ENCODE measurements at regions not wholly inside any gene's neighbourhood (a gene's known extent, or its start where the extent isn't known, plus 50 kb on each side); places are given as distances from the start of the nearest gene placed in this dataset.

GRCh38 chr9:82637368-82637767 is 425.6 kb downstream of the RASEF start:
- no peak for DNase-seq (ENCODE audit: low read depth)

GRCh38 chr9:82645600-82645999 is 417.3 kb downstream of the RASEF start:
- no peak for DNase-seq (ENCODE audit: low read depth)

- no peak for DNase-seq (ENCODE audit: low read depth)
Measured at GRCh38 chr9:82650368-82650767, 412.6 kb downstream of the RASEF start.

- no peak for DNase-seq (ENCODE audit: low read depth)
Measured at GRCh38 chr9:82651474-82651873, 411.5 kb downstream of the RASEF start.

GRCh38 chr9:82665324-82665723 is 397.6 kb downstream of the RASEF start:
- DNase-seq (ENCODE audit: low read depth), result no peak

- no peak for DNase-seq (ENCODE audit: low read depth)
Measured at GRCh38 chr9:82668689-82669199, 394.2 kb downstream of the RASEF start.

GRCh38 chr9:82670000-82670399 is 392.9 kb downstream of the RASEF start:
- no peak for DNase-seq (ENCODE audit: low read depth)

- no peak for DNase-seq (ENCODE audit: low read depth)
Measured at GRCh38 chr9:82670726-82671125, 392.2 kb downstream of the RASEF start.

- DNase-seq (ENCODE audit: low read depth), result no peak
Measured at GRCh38 chr9:82673201-82673600, 389.7 kb downstream of the RASEF start.

- DNase-seq (ENCODE audit: low read depth), result no peak
Measured at GRCh38 chr9:82673919-82674318, 389.0 kb downstream of the RASEF start.

GRCh38 chr9:82675102-82675501 is 387.8 kb downstream of the RASEF start:
- DNase-seq (ENCODE audit: low read depth), result no peak

- no peak for DNase-seq (ENCODE audit: low read depth)
Measured at GRCh38 chr9:82675605-82676004, 387.3 kb downstream of the RASEF start.

- no peak for DNase-seq (ENCODE audit: low read depth)
Measured at GRCh38 chr9:82677086-82677485, 385.9 kb downstream of the RASEF start.

GRCh38 chr9:82679472-82679871 is 383.5 kb downstream of the RASEF start:
- DNase-seq (ENCODE audit: low read depth), result no peak

GRCh38 chr9:82680179-82680935 is 382.6 kb downstream of the RASEF start:
- DNase-seq (ENCODE audit: low read depth), result no peak

GRCh38 chr9:82681809-82682208 is 381.1 kb downstream of the RASEF start:
- no peak for DNase-seq (ENCODE audit: low read depth)

GRCh38 chr9:82682431-82682830 is 380.5 kb downstream of the RASEF start:
- DNase-seq (ENCODE audit: low read depth), result no peak

GRCh38 chr9:82695704-82696103 is 367.2 kb downstream of the RASEF start:
- DNase-seq (ENCODE audit: low read depth), result no peak

- no peak for DNase-seq (ENCODE audit: low read depth)
Measured at GRCh38 chr9:82706786-82707185, 356.2 kb downstream of the RASEF start.

GRCh38 chr9:82716821-82717220 is 346.1 kb downstream of the RASEF start:
- no peak for DNase-seq (ENCODE audit: low read depth)

- DNase-seq (ENCODE audit: low read depth), result no peak
Measured at GRCh38 chr9:82720515-82720914, 342.4 kb downstream of the RASEF start.

GRCh38 chr9:82721593-82721992 is 341.3 kb downstream of the RASEF start:
- DNase-seq (ENCODE audit: low read depth), result no peak

- no peak for DNase-seq (ENCODE audit: low read depth)
Measured at GRCh38 chr9:82722051-82722450, 340.9 kb downstream of the RASEF start.

GRCh38 chr9:82722561-82722960 is 340.4 kb downstream of the RASEF start:
- no peak for DNase-seq (ENCODE audit: low read depth)

Measured in fibroblast of gingiva (primary cell).